ENCODE measurements at regions not wholly inside any gene's neighbourhood (a gene's known extent, or its start where the extent isn't known, plus 50 kb on each side); places are given as distances from the start of the nearest gene placed in this dataset.

DNA sequence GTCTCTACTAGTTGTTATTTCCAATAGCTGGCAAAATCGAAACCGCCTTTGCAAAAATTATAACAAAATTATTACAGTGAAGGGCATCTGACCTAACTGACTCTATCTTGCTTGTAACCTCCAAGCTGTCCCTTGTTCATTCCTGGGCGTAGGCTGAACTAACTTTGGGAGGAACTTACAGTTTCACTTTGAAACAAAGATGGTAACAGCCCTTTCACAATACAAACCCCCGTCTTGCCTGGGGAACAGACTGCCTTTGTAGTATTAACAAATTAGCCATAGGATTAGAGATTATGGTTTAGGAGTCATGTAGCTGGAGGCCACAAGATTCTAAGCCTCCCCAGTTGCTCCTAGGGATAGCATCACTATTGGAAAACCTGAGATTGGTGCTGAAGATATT, 131.6 kb upstream of the HSD17B12 start:
- CTCF ChIA-PET = no interaction called here
- TF ChIP-seq, protein P1, sequence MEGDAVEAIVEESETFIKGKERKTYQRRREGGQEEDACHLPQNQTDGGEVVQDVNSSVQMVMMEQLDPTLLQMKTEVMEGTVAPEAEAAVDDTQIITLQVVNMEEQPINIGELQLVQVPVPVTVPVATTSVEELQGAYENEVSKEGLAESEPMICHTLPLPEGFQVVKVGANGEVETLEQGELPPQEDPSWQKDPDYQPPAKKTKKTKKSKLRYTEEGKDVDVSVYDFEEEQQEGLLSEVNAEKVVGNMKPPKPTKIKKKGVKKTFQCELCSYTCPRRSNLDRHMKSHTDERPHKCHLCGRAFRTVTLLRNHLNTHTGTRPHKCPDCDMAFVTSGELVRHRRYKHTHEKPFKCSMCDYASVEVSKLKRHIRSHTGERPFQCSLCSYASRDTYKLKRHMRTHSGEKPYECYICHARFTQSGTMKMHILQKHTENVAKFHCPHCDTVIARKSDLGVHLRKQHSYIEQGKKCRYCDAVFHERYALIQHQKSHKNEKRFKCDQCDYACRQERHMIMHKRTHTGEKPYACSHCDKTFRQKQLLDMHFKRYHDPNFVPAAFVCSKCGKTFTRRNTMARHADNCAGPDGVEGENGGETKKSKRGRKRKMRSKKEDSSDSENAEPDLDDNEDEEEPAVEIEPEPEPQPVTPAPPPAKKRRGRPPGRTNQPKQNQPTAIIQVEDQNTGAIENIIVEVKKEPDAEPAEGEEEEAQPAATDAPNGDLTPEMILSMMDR (IDR thresholded peaks at IDR 0.05; ENCODE audit: unreplicated experiment) = no peak
- no peak for DNase-seq
- intact Hi-C loops (cut with micrococcal nuclease; ENCODE audit: unreplicated experiment) = no loop called here
- Mint-ChIP-seq H3K9me3 (ENCODE audit: low read depth, unreplicated experiment) (no peaks in the 10 kb centered on the region), H3K4me1 (ENCODE audit: low read depth, unreplicated experiment) (no peaks in the 10 kb centered on the region), H3K27ac (ENCODE audit: unreplicated experiment) (no peak overlapping the region), H3K4me3 (ENCODE audit: low read depth, unreplicated experiment) (no peak overlapping the region), H3K36me3 (ENCODE audit: insufficient read depth, unreplicated experiment) (no peaks in the 10 kb centered on the region), H3K27me3 (ENCODE audit: unreplicated experiment) (peaks cover 74% of the 10 kb centered on the region)
- no TSS peak for BruUV-seq (replicated peaks)

DNA sequence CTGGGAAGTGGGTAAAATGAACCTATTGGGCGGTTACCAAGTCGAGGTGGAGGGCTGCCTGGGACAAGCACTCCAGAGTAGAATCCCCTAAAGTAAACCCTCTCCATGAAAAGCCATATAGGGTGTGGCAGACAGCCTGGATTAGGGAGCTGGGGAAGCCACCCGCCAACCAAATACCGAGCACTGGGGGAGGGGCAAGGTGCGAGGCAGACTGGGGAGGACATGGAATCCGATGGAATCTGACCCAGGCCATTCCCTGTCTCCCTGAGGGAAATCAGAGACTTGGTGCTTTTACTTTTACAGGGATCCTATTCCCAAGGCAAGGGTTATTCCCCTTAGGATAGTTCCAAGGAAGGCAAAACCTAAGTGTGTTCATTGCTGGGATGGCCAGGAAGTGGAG, 130.9 kb upstream of the HSD17B12 start:
- CTCF ChIA-PET = no interaction called here
- Mint-ChIP-seq H3K9me3 (ENCODE audit: low read depth, unreplicated experiment) (no peaks in the 10 kb centered on the region), H3K4me1 (ENCODE audit: low read depth, unreplicated experiment) (no peaks in the 10 kb centered on the region), H3K27ac (ENCODE audit: unreplicated experiment) (no peak overlapping the region), H3K27me3 (ENCODE audit: unreplicated experiment) (peaks cover 74% of the 10 kb centered on the region), H3K36me3 (ENCODE audit: insufficient read depth, unreplicated experiment) (no peaks in the 10 kb centered on the region), H3K4me3 (ENCODE audit: low read depth, unreplicated experiment) (no peak overlapping the region)
- no peak for DNase-seq
- intact Hi-C loops (cut with micrococcal nuclease; ENCODE audit: unreplicated experiment) = no loop called here
- BruUV-seq (replicated peaks) = no TSS peak
- TF ChIP-seq, protein P1 (IDR thresholded peaks at IDR 0.05; ENCODE audit: unreplicated experiment) = no peak

DNA sequence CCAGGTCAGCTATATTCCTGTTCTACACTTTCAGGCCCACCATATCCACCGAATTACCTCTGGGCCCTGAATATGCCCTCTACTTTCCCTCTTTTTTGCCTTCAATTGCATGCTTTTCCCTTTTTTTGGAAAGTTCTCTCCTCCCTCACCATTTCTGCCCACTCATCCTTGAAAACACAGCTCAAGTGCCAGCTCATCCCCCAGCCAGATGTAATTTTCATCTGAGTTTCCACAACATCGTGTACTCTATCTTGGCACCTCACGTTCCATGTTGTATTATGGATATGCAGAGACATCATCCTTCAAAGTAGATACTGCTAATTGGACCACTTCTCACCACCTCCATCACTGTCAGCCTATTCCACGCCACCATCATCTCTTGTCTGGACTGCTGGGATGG, 129.8 kb upstream of the HSD17B12 start:
- no peak for DNase-seq
- Mint-ChIP-seq H3K27ac (ENCODE audit: unreplicated experiment) (no peak overlapping the region), H3K36me3 (ENCODE audit: insufficient read depth, unreplicated experiment) (no peaks in the 10 kb centered on the region), H3K9me3 (ENCODE audit: low read depth, unreplicated experiment) (no peaks in the 10 kb centered on the region), H3K4me1 (ENCODE audit: low read depth, unreplicated experiment) (no peaks in the 10 kb centered on the region), H3K4me3 (ENCODE audit: low read depth, unreplicated experiment) (no peak overlapping the region), H3K27me3 (ENCODE audit: unreplicated experiment) (peaks cover 70% of the 10 kb centered on the region)
- no TSS peak for BruUV-seq (replicated peaks)
- intact Hi-C loops (cut with micrococcal nuclease; ENCODE audit: unreplicated experiment) = no loop called here
- CTCF ChIA-PET = no interaction called here
- TF ChIP-seq, protein P1 (IDR thresholded peaks at IDR 0.05; ENCODE audit: unreplicated experiment) = no peak

DNA sequence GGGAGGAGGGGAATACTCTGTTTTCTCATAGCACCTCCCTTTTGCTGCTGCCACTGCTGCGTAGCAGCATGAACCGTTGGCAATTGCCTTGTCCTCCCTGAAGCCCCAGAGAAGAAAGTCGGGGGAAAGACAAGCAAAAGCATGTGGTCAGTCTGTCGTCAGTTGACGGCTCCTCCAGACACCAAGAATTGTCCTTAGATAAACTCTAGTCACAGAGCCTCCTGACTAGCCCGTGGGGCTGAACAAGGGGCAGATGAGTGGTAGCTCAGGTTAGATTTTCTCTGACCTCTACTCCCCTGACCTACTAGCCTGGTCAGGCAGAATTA, 126.4 kb upstream of the HSD17B12 start:
- Mint-ChIP-seq H3K36me3 (ENCODE audit: insufficient read depth, unreplicated experiment) (peaks cover 4% of the 10 kb centered on the region), H3K27me3 (ENCODE audit: unreplicated experiment) (peaks cover 84% of the 10 kb centered on the region), H3K4me3 (ENCODE audit: low read depth, unreplicated experiment) (no peak overlapping the region), H3K9me3 (ENCODE audit: low read depth, unreplicated experiment) (no peaks in the 10 kb centered on the region), H3K27ac (ENCODE audit: unreplicated experiment) (no peak overlapping the region), H3K4me1 (ENCODE audit: low read depth, unreplicated experiment) (peaks cover 11% of the 10 kb centered on the region)
- intact Hi-C loops (cut with micrococcal nuclease; ENCODE audit: unreplicated experiment) = no loop called here
- TF ChIP-seq, protein P1 (IDR thresholded peaks at IDR 0.05; ENCODE audit: unreplicated experiment) = no peak
- no TSS peak for BruUV-seq (replicated peaks)
- no peak for DNase-seq
- CTCF ChIA-PET = interaction anchor here (0.6 kb wide), 1 partner anchor 78 kb away, joined by 5 read pairs; no protein-coding TSS in a partner anchor

DNA sequence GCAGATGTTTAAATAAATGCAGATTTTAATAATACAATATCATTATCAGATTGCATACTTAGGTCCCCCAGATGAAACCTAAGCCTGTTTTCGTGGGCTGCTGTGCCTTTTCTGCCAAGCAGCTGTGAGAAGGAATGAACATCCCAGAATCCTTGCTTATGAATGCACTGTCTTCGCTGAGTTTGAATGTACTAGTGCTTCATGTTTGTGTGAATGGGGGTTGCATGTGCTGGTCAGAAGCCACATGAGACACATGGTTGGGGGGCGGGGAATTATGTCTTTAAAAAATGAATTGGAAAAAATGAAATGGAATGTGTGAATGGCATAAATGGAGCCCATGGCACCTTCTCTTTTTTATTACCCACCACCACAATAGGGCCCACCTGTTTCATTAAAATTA, 125.4 kb upstream of the HSD17B12 start:
- TF ChIP-seq, protein P1 (IDR thresholded peaks at IDR 0.05; ENCODE audit: unreplicated experiment) = no peak
- Mint-ChIP-seq H3K4me1 (ENCODE audit: low read depth, unreplicated experiment) (peaks cover 11% of the 10 kb centered on the region), H3K36me3 (ENCODE audit: insufficient read depth, unreplicated experiment) (peaks cover 4% of the 10 kb centered on the region), H3K4me3 (ENCODE audit: low read depth, unreplicated experiment) (no peak overlapping the region), H3K9me3 (ENCODE audit: low read depth, unreplicated experiment) (no peaks in the 10 kb centered on the region), H3K27me3 (ENCODE audit: unreplicated experiment) (peaks cover 86% of the 10 kb centered on the region), H3K27ac (ENCODE audit: unreplicated experiment) (no peak overlapping the region)
- CTCF ChIA-PET = interaction anchor here (1.0 kb wide), 1 partner anchor 51 kb away, joined by 3 read pairs; no protein-coding TSS in a partner anchor
- DNase-seq = no peak
- BruUV-seq (replicated peaks) = no TSS peak
- intact Hi-C loops (cut with micrococcal nuclease; ENCODE audit: unreplicated experiment) = no loop called here
